ENCODE measurements at regions not wholly inside any gene's neighbourhood (a gene's known extent, or its start where the extent isn't known, plus 50 kb on each side); places are given as distances from the start of the nearest gene placed in this dataset.

- ATAC-seq (no peak), DNase-seq (no peak)
- Histone ChIP-seq H3K27me3 (peaks cover 0 to 3% (median 0%) of the 10 kb centered on the region in 3 donors), H3K9me3 (no peaks in the 10 kb centered on the region), H3K4me1 (no peaks in the 10 kb centered on the region), H3K36me3 (no peaks in the 10 kb centered on the region), H3K27ac (no peak overlapping the region), H3K4me3 (no peak overlapping the region)
- intact Hi-C loops (cut with DNase I; ENCODE audit: low total_unique reads) (no loop called here), in situ Hi-C loops (cut with MboI; ENCODE audit: low sequenced_read_pairs in 4 of 4) (no loop called here)
- TF ChIP-seq CTCF (IDR thresholded peaks at IDR 0.05 in 4 of 5, conservative IDR thresholded peaks at IDR 0.05 in 1 of 5) = no peak
- no peak for TF ChIP-seq POLR2A (IDR thresholded peaks at IDR 0.05)
Observed at GRCh38 chr5:158096835-158097234, 237.9 kb upstream of the CLINT1 start.

DNA sequence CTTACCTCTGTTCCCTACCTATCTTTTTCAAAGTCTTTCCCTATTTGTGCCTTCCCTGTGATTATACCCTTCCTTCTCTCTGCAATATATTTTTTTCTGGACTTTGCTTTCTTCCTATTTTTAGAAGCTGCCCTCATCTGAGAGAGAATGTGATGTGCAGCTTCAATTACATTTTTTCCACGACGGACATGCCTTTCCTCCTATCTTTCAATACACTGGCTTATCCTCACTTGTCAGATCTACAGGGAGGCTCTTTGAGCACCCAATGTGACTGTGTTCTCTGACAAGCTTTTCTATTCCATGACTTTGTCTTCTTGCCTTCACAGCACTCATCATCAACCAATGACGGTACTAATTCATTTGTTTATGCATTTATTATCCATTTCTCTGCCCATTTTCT is 227.9 kb upstream of the CLINT1 start:
- Histone ChIP-seq H3K36me3 (no peaks in the 10 kb centered on the region), H3K4me1 (no peaks in the 10 kb centered on the region), H3K4me3 (no peak overlapping the region), H3K27me3 (no peaks in the 10 kb centered on the region), H3K27ac (no peak overlapping the region), H3K9me3 (no peaks in the 10 kb centered on the region)
- TF ChIP-seq POLR2A (IDR thresholded peaks at IDR 0.05) = no peak
- TF ChIP-seq CTCF (IDR thresholded peaks at IDR 0.05 in 4 of 5, conservative IDR thresholded peaks at IDR 0.05 in 1 of 5) = no peak
- ATAC-seq = no peak
- intact Hi-C loops (cut with DNase I; ENCODE audit: low total_unique reads) (no loop called here), in situ Hi-C loops (cut with MboI; ENCODE audit: low sequenced_read_pairs in 4 of 4) (no loop called here)
- no peak for DNase-seq

GRCh38 chr5:158084292-158084691 is 225.3 kb upstream of the CLINT1 start:
- Histone ChIP-seq H3K4me3 (no peak overlapping the region), H3K27ac (no peak overlapping the region), H3K9me3 (no peaks in the 10 kb centered on the region), H3K27me3 (no peaks in the 10 kb centered on the region), H3K36me3 (no peaks in the 10 kb centered on the region), H3K4me1 (no peaks in the 10 kb centered on the region)
- TF ChIP-seq CTCF (IDR thresholded peaks at IDR 0.05 in 4 of 5, conservative IDR thresholded peaks at IDR 0.05 in 1 of 5) = no peak
- no peak for TF ChIP-seq POLR2A (IDR thresholded peaks at IDR 0.05)
- in situ Hi-C loops (cut with MboI; ENCODE audit: low sequenced_read_pairs in 4 of 4) (no loop called here), intact Hi-C loops (cut with DNase I; ENCODE audit: low total_unique reads) (no loop called here)
- no peak for ATAC-seq
- no peak for DNase-seq

DNA sequence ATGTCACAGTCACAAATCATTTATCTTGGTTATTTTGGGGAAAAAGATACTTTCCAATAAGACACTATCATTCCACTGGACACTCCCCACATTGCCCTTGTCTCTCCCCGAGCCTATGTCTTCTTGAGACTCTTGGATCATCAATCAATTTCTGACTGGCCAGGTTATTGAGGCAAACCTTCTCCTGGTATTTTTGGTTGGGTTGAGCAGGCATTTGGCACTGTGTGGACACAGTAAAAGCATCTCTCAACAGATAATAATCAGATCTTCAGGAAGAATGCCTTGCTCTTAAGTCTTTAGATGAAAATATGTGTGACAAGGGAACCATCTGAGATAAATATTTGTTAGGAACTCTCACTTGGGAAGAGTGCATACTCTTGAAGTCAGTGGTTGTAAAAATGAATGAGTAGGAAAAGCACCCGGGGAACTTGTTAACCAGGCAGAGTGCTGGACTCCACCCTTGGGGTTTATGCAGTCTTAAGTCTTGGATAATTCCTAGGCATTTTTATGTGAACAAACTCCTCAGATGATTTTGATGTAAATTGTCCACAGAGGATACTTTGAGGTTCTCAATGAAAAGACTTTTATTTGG is 223.8 kb upstream of the CLINT1 start:
- Histone ChIP-seq H3K4me3 (no peak overlapping the region), H3K27ac (no peak overlapping the region), H3K27me3 (no peaks in the 10 kb centered on the region), H3K4me1 (no peaks in the 10 kb centered on the region), H3K36me3 (no peaks in the 10 kb centered on the region), H3K9me3 (no peaks in the 10 kb centered on the region)
- in situ Hi-C loops (cut with MboI; ENCODE audit: low sequenced_read_pairs in 4 of 4) (no loop called here), intact Hi-C loops (cut with DNase I; ENCODE audit: low total_unique reads) (no loop called here)
- TF ChIP-seq POLR2A (IDR thresholded peaks at IDR 0.05) (no peak), CTCF (IDR thresholded peaks at IDR 0.05 in 4 of 5, conservative IDR thresholded peaks at IDR 0.05 in 1 of 5) (no peak)
- no peak for ATAC-seq
- DNase-seq = no peak

- DNase-seq (no peak), ATAC-seq (no peak)
- Histone ChIP-seq H3K4me3 (no peak overlapping the region), H3K4me1 (no peaks in the 10 kb centered on the region), H3K36me3 (no peaks in the 10 kb centered on the region), H3K9me3 (no peaks in the 10 kb centered on the region), H3K27ac (no peak overlapping the region), H3K27me3 (peaks cover 0 to 3% (median 0%) of the 10 kb centered on the region in 3 donors)
- intact Hi-C loops (cut with DNase I; ENCODE audit: low total_unique reads) (no loop called here), in situ Hi-C loops (cut with MboI; ENCODE audit: low sequenced_read_pairs in 4 of 4) (no loop called here)
- no peak for TF ChIP-seq CTCF (IDR thresholded peaks at IDR 0.05 in 4 of 5, conservative IDR thresholded peaks at IDR 0.05 in 1 of 5)
- no peak for TF ChIP-seq POLR2A (IDR thresholded peaks at IDR 0.05)
Observed at GRCh38 chr5:158080112-158080511, 221.2 kb upstream of the CLINT1 start.

Measured in gastrocnemius medialis (tissue), 4 donors.